Neuronal stem cell (in vitro differentiated cells): ENCODE measurements at regions not wholly inside any gene's neighbourhood (a gene's known extent, or its start where the extent isn't known, plus 50 kb on each side); places are given as distances from the start of the nearest gene placed in this dataset.
"Not testable (repeated sequence)": the region's sequence is repeated elsewhere in the genome, so short reads cannot be mapped to it uniquely, and the experiment has no call there.

ENCODE experiments used
- DNase-seq: peaks from one replicate; pipeline ENCODE4 v3.0.0-alpha.2; 2013; ENCODE audit warnings: low spot score
- H2AFZ ChIP-seq: one replicate; pipeline ENCODE4 v1.6.1; 2013; ENCODE audit warnings: mild to moderate bottlenecking, low read length, inconsistent platforms
- H2AK5ac ChIP-seq: 2 replicates; pipeline ENCODE4 v1.6.1; 2013; ENCODE audit warnings: low read depth, mild to moderate bottlenecking, inconsistent platforms, low read length, moderate library complexity, mixed read lengths
- H2BK120ac ChIP-seq: 2 replicates; pipeline ENCODE4 v1.6.1; 2013; ENCODE audit warnings: low read depth, mild to moderate bottlenecking, inconsistent platforms, low read length, moderate library complexity, mixed read lengths
- H2BK12ac ChIP-seq: one replicate; pipeline ENCODE4 v1.6.1; 2013; ENCODE audit warnings: low read length, inconsistent platforms
- H2BK15ac ChIP-seq: 2 replicates; pipeline ENCODE4 v1.6.1; 2013; ENCODE audit warnings: mild to moderate bottlenecking, low read length, inconsistent platforms, mixed read lengths
- H2BK5ac ChIP-seq: one replicate; pipeline ENCODE4 v1.6.1; 2013; ENCODE audit warnings: inconsistent platforms, mild to moderate bottlenecking, low read length, moderate library complexity
- H3K14ac ChIP-seq: one replicate; pipeline ENCODE4 v1.6.1; 2013; ENCODE audit warnings: low read length, inconsistent platforms
- H3K18ac ChIP-seq: 2 replicates; pipeline ENCODE4 v1.6.1; 2013; ENCODE audit warnings: low read length, inconsistent platforms
- H3K23ac ChIP-seq: 2 replicates; pipeline ENCODE4 v1.6.1; 2013; ENCODE audit warnings: low read depth, mild to moderate bottlenecking, mixed read lengths, low read length, inconsistent platforms; ENCODE audit not compliant: poor library complexity
- H3K27ac ChIP-seq: replicated peaks from 3 replicates; pipeline ENCODE4 v1.5.1; 2013; ENCODE audit warnings: low read length, inconsistent platforms
- H3K27me3 ChIP-seq, 3 experiments: 2 replicates each; pipeline ENCODE4 v1.6.1; 2013; ENCODE audit warnings: low read length in 3 of 3, mild to moderate bottlenecking in 2 of 3, inconsistent platforms in 1 of 3, low read depth in 1 of 3, mixed read lengths in 1 of 3, moderate library complexity in 1 of 3; ENCODE audit not compliant: control insufficient read depth in 3 of 3, insufficient read depth in 3 of 3
- H3K36me3 ChIP-seq, 2 donors: replicated peaks in 1 of 2; 2 replicates each; pipeline ENCODE4 v1.6.1; 2013; ENCODE audit warnings: low read length in 2 of 2; ENCODE audit not compliant: control insufficient read depth in 2 of 2, insufficient read depth in 2 of 2
- H3K4ac ChIP-seq: 2 replicates; pipeline ENCODE4 v1.6.1; 2013; ENCODE audit warnings: inconsistent platforms, mild to moderate bottlenecking, low read length, moderate library complexity
- H3K4me1 ChIP-seq, 2 donors: 1 replicate in 1 of 2; 2 replicates in 1 of 2; pipeline ENCODE4 v1.6.1; 2013; ENCODE audit warnings: low read length in 2 of 2, low read depth in 1 of 2; ENCODE audit not compliant: control insufficient read depth in 2 of 2, insufficient read depth in 1 of 2
- H3K4me2 ChIP-seq: one replicate; pipeline ENCODE4 v1.6.1; 2013; ENCODE audit warnings: mild to moderate bottlenecking, low read length, inconsistent platforms; ENCODE audit not compliant: insufficient read depth, poor library complexity, severe bottlenecking
- H3K4me3 ChIP-seq, 2 donors: 2 replicates each; pipeline ENCODE4 v1.5.1; 2013; ENCODE audit warnings: low read length in 2 of 2, mild to moderate bottlenecking in 2 of 2, inconsistent platforms in 1 of 2, moderate library complexity in 1 of 2
- H3K79me1 ChIP-seq: one replicate; pipeline ENCODE4 v1.6.1; 2013; ENCODE audit warnings: low read depth, mild to moderate bottlenecking, inconsistent platforms, low read length, moderate library complexity
- H3K9ac ChIP-seq: one replicate; pipeline ENCODE4 v1.6.1; 2013; ENCODE audit warnings: mild to moderate bottlenecking, low read depth, low read length, inconsistent platforms; ENCODE audit not compliant: poor library complexity
- H3K9me3 ChIP-seq, 2 donors: replicated peaks in 1 of 2; 2 replicates each; pipeline versions ENCODE3 to v1.6.1; 2013; ENCODE audit warnings: low read length in 2 of 2, mild to moderate bottlenecking in 2 of 2, inconsistent platforms in 1 of 2, low read depth in 1 of 2, mixed read lengths in 1 of 2, moderate library complexity in 1 of 2; ENCODE audit not compliant: control insufficient read depth in 2 of 2, insufficient read depth in 1 of 2
- H4K8ac ChIP-seq: one replicate; pipeline ENCODE4 v1.6.1; 2013; ENCODE audit warnings: low read depth, mild to moderate bottlenecking, inconsistent platforms, low read length, moderate library complexity
- H4K91ac ChIP-seq: one replicate; pipeline ENCODE4 v1.6.1; 2013; ENCODE audit warnings: low read length, low read depth, mild to moderate bottlenecking, inconsistent platforms; ENCODE audit not compliant: poor library complexity
- WGBS, 2 donors: extraction: QIAGEN DNeasy Blood & Tissue Kit; methylation state at CpG; one replicate each; pipeline ENCODE4 v1.1.7; 2013; ENCODE audit warnings: missing lambda C conversion rate in 2 of 2, mixed read lengths in 1 of 2; ENCODE audit not compliant: insufficient read length in 2 of 2, insufficient replicate concordance in 1 of 2; ENCODE audit errors: extremely low coverage in 2 of 2; 5-methylcytosine and 5-hydroxymethylcytosine counted together

- no peaks in the 10 kb centered on the region for H3K79me1 ChIP-seq
- no peak overlapping the region for H3K4me3 ChIP-seq
- no peak overlapping the region for H2BK5ac ChIP-seq
- no peak overlapping the region for H3K23ac ChIP-seq
- no peak overlapping the region for H4K91ac ChIP-seq
- H3K27me3 ChIP-seq, result no peaks in the 10 kb centered on the region
- H4K8ac ChIP-seq, result no peak overlapping the region
- H3K36me3 ChIP-seq, result no peaks in the 10 kb centered on the region
- H2BK120ac ChIP-seq, result no peak overlapping the region
- WGBS, 2 donors, result no CpG with 5 or more reads among the region's 3 CpGs
- no peaks in the 10 kb centered on the region for H3K9me3 ChIP-seq
- peaks cover 0 to 10% of the 10 kb centered on the region in 2 donors for H3K4me1 ChIP-seq
- no peak overlapping the region for H2AFZ ChIP-seq
- no peak overlapping the region for H3K18ac ChIP-seq
- no peak overlapping the region for H3K4ac ChIP-seq
- H2BK12ac ChIP-seq, result no peak overlapping the region
- no peak overlapping the region for H2AK5ac ChIP-seq
- no peak overlapping the region for H3K14ac ChIP-seq
- no peak for DNase-seq
- H3K9ac ChIP-seq, result no peak overlapping the region
- no peak overlapping the region for H3K4me2 ChIP-seq
- H2BK15ac ChIP-seq, result no peak overlapping the region
- no peak overlapping the region for H3K27ac ChIP-seq
These were observed 814.6 kb upstream of the AUTS2 start for GRCh38 chr7:68783684-68784083.

DNA sequence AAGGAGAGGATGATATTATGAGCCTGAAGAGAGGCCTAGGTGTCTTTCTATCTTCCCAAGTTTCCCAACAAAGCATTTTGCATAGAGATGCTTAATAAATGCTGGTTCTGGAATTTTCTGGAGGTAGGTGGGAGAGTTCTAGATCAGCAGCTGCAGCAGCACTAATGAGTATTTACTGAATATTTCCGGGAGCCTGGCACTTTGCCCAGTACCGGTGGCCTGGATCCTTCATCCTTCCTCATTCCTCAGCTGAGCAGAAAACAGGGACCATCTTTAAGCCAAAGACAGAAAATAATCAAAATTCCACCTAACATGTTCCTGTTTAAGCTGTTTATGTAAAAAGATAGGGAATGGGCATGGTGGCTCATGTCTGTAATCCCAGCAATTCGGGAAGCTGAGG, 813.2 kb upstream of the AUTS2 start:
- Histone ChIP-seq H4K91ac (no peak overlapping the region), H3K9me3 (no peaks in the 10 kb centered on the region), H3K9ac (no peak overlapping the region), H3K4me1 (peaks cover 0 to 10% of the 10 kb centered on the region in 2 donors), H2BK15ac (no peak overlapping the region), H2AFZ (no peak overlapping the region), H3K4me3 (no peak overlapping the region), H3K27me3 (no peaks in the 10 kb centered on the region), H4K8ac (no peak overlapping the region), H3K36me3 (no peaks in the 10 kb centered on the region), H3K27ac (no peak overlapping the region), H2BK12ac (no peak overlapping the region), H2AK5ac (no peak overlapping the region), H2BK5ac (no peak overlapping the region), H3K14ac (no peak overlapping the region), H3K23ac (no peak overlapping the region), H3K18ac (no peak overlapping the region), H3K4ac (no peak overlapping the region), H3K79me1 (no peaks in the 10 kb centered on the region), H3K4me2 (no peak overlapping the region), H2BK120ac (no peak overlapping the region)
- DNase-seq, result no peak
- no CpG with 5 or more reads among the region's 3 CpGs for WGBS, 2 donors

- no peak overlapping the region for H2BK12ac ChIP-seq
- no CpG with 5 or more reads among the region's 5 CpGs for WGBS, 2 donors
- no peak overlapping the region for H3K4me2 ChIP-seq
These were observed 810.7 kb upstream of the AUTS2 start for GRCh38 chr7:68787566-68787965.

GRCh38 chr7:68788529-68788928, 809.7 kb upstream of the AUTS2 start:
- H2AFZ ChIP-seq, H2BK15ac ChIP-seq, H4K91ac ChIP-seq, H3K4me2 ChIP-seq, H2AK5ac ChIP-seq, H3K4ac ChIP-seq, H2BK120ac ChIP-seq, H3K27me3 ChIP-seq, H2BK12ac ChIP-seq, H3K18ac ChIP-seq, H3K23ac ChIP-seq, H3K4me1 ChIP-seq, H3K9ac ChIP-seq, H3K27ac ChIP-seq, H3K79me1 ChIP-seq, H4K8ac ChIP-seq, H3K4me3 ChIP-seq, DNase-seq, H3K36me3 ChIP-seq, H2BK5ac ChIP-seq, H3K14ac ChIP-seq, H3K9me3 ChIP-seq: not testable (repeated sequence)
- no CpG with 5 or more reads among the region's 2 CpGs for WGBS, 2 donors

More at GRCh38 chr7:68787566-68787965, 810.7 kb upstream of the AUTS2 start:
- no peak overlapping the region for H4K8ac ChIP-seq
- no peak overlapping the region for H3K18ac ChIP-seq
- no peak overlapping the region for H2AK5ac ChIP-seq
- no peaks in the 10 kb centered on the region for H3K9me3 ChIP-seq
- DNase-seq, result peak; percentile 71
- H3K27ac ChIP-seq, result no peak overlapping the region
- no peak overlapping the region for H2BK15ac ChIP-seq
- H3K36me3 ChIP-seq, result no peaks in the 10 kb centered on the region
- H2BK5ac ChIP-seq, result no peak overlapping the region
- H4K91ac ChIP-seq, result no peak overlapping the region
- no peak overlapping the region for H3K14ac ChIP-seq
- no peaks in the 10 kb centered on the region for H3K79me1 ChIP-seq
- no peaks in the 10 kb centered on the region for H3K27me3 ChIP-seq
- no peak overlapping the region for H2AFZ ChIP-seq
- H3K4me1 ChIP-seq, result peaks cover 0 to 10% of the 10 kb centered on the region in 2 donors
- no peak overlapping the region for H3K9ac ChIP-seq
- no peak overlapping the region for H3K4me3 ChIP-seq
- no peak overlapping the region for H3K23ac ChIP-seq
- no peak overlapping the region for H2BK120ac ChIP-seq
- H3K4ac ChIP-seq, result no peak overlapping the region
